ENCODE measurements at regions not wholly inside any gene's neighbourhood (a gene's known extent, or its start where the extent isn't known, plus 50 kb on each side); places are given as distances from the start of the nearest gene placed in this dataset.

- TF ChIP-seq CTCF (IDR thresholded peaks at IDR 0.05) (no peak), POLR2A (IDR thresholded peaks at IDR 0.05) (no peak)
Measured at GRCh38 chr1:220976390-220976789, 97.1 kb downstream of the HLX start.

Measured in testis (tissue), 2 donors.